CD8-positive, alpha-beta memory T cell (primary cell): ENCODE measurements at regions not wholly inside any gene's neighbourhood (a gene's known extent, or its start where the extent isn't known, plus 50 kb on each side); places are given as distances from the start of the nearest gene placed in this dataset.

Experiments
- CTCF ChIA-PET: fragments of 350-600 bp; sonication (Branson Sonifier 250); formaldehyde crosslinking; loops from one replicate; lab custom pipeline; 2021; ENCODE audit warnings: antibody characterized with exemption; lab: Charles Lee
- POLR2A ChIA-PET: fragments of 350-600 bp; sonication (Branson Sonifier 250); formaldehyde crosslinking; loops from one replicate; lab custom pipeline; 2021; ENCODE audit warnings: antibody characterized with exemption; lab: Charles Lee
- DNase-seq, 5 donors: peaks; one replicate each; pipeline versions ENCODE4 v3.0.0 to v3.0.0-alpha.2; 2020 to 2022; ENCODE audit warnings: mixed read lengths in 1 of 5
- H3K27ac ChIP-seq: one replicate; pipeline ENCODE4 v1.7.0; 2013; ENCODE audit warnings: low read depth, mild to moderate bottlenecking, low read length, moderate library complexity
- H3K27me3 ChIP-seq: 2 replicates; pipeline ENCODE4 v1.7.0; 2013; ENCODE audit warnings: low read length, mild to moderate bottlenecking; ENCODE audit not compliant: insufficient read depth, poor library complexity, severe bottlenecking
- H3K36me3 ChIP-seq: 2 replicates; pipeline ENCODE4 v1.7.0; 2013; ENCODE audit warnings: mild to moderate bottlenecking, low read length, moderate library complexity; ENCODE audit not compliant: insufficient read depth
- H3K4me1 ChIP-seq: 2 replicates; pipeline ENCODE4 v1.7.0; 2013; ENCODE audit warnings: mild to moderate bottlenecking, low read length, moderate library complexity; ENCODE audit not compliant: insufficient read depth
- H3K4me3 ChIP-seq: 2 replicates; pipeline ENCODE4 v1.7.0; 2013; ENCODE audit warnings: mild to moderate bottlenecking, low read length
- H3K9me3 ChIP-seq: 2 replicates; pipeline ENCODE4 v1.7.0; 2013; ENCODE audit warnings: mild to moderate bottlenecking, low read length
- H3K27ac Mint-ChIP-seq, 8 donors: one replicate each; pipeline ENCODE4 v1.8.0; 2020 to 2021; ENCODE audit warnings: mixed read lengths in 8 of 8, mild to moderate bottlenecking in 6 of 8, inconsistent platforms in 3 of 8, moderate library complexity in 3 of 8
- H3K27me3 Mint-ChIP-seq, 2 donors: one replicate each; pipeline ENCODE4 v1.8.0; 2020 to 2021; ENCODE audit warnings: mixed read lengths in 2 of 2, mild to moderate bottlenecking in 1 of 2, moderate library complexity in 1 of 2
- H3K36me3 Mint-ChIP-seq, 3 donors: one replicate each; pipeline ENCODE4 v1.8.0; 2020 to 2021; ENCODE audit warnings: mixed read lengths in 3 of 3, inconsistent platforms in 1 of 3, mild to moderate bottlenecking in 1 of 3
- H3K4me1 Mint-ChIP-seq, 3 donors: one replicate each; pipeline ENCODE4 v1.8.0; 2020 to 2021; ENCODE audit warnings: mixed read lengths in 3 of 3, inconsistent platforms in 1 of 3, mild to moderate bottlenecking in 1 of 3
- H3K4me3 Mint-ChIP-seq, 7 donors: one replicate each; pipeline ENCODE4 v1.8.0; 2020 to 2021; ENCODE audit warnings: mixed read lengths in 7 of 7, mild to moderate bottlenecking in 6 of 7, moderate library complexity in 4 of 7, inconsistent platforms in 2 of 7
- H3K9me3 Mint-ChIP-seq, 5 donors: one replicate each; pipeline ENCODE4 v1.8.0; 2020 to 2022; ENCODE audit warnings: mixed read lengths in 5 of 5, mild to moderate bottlenecking in 3 of 5, moderate library complexity in 2 of 5, inconsistent platforms in 1 of 5

GRCh38 chr11:126140201-126140925 lies 71.1 kb downstream of the RPUSD4 start:
- Histone ChIP-seq H3K4me1 (no peaks in the 10 kb centered on the region), H3K4me3 (no peak overlapping the region), H3K36me3 (no peaks in the 10 kb centered on the region), H3K27ac (no peak overlapping the region), H3K27me3 (no peaks in the 10 kb centered on the region), H3K9me3 (no peaks in the 10 kb centered on the region)
- H3K27ac Mint-ChIP-seq: peak overlapping the region in 1 of 8 donors; percentile 72
- no peaks in the 10 kb centered on the region for H3K4me1 Mint-ChIP-seq
- no peaks in the 10 kb centered on the region for H3K9me3 Mint-ChIP-seq
- peaks cover 14 to 31% of the 10 kb centered on the region in 2 donors for H3K27me3 Mint-ChIP-seq
- POLR2A ChIA-PET: no interaction called here
- CTCF ChIA-PET: interaction anchor here (0.8 kb wide), 1 partner anchor 22 kb away, joined by 3 read pairs; no protein-coding TSS in a partner anchor
- no peaks in the 10 kb centered on the region for H3K36me3 Mint-ChIP-seq
- no peak overlapping the region for H3K4me3 Mint-ChIP-seq
- DNase-seq: no peak

DNA sequence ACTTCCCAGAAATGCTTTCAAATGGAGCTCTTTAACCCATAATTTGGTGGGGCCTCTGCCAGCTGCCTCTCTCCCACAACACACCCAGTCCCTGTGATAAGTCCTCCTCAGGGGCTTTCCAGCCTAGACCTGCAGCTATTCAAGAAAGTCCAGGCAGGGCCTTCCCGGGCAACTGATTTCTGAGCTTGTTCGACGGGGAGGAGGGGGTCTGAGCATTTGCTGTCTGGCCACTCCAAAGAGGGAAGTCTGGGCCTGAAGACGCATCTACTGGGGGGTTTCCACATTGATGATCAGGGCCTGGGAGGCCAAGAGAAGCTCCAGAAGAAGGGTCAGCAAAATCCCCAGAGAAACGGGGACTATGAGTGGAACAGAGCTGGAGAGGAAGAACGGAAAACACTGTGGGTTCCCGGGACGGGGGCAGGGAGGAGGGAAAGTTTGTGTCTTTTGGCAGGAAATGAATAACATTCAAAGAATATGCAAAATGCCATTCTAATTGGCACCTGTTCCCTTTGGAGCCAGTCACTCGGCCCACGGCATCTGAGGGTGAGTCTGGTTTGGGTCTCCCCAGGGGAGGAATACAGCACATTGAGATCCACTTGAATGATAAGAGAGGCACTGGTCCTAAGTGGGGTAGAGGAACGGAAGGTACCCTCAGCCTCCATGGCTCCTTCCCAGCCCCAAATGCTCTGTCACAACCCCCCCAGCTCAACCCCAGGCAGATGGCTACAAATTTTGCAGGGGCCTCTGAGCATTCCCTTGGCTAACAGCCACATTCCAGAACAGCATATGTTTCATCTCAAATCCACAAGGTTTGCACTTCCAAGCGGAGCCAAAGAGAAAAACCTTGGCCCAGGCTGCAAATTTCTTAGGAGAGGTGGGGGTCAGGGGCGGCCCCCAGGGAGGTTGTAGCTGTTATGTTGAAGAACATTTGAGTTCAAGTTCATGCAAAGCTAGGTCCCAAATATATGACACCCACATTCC lies 72.0 kb downstream of the RPUSD4 start:
- Mint-ChIP-seq H3K27ac (no peak overlapping the region), H3K27me3 (peaks cover 17 to 33% of the 10 kb centered on the region in 2 donors), H3K4me1 (no peaks in the 10 kb centered on the region), H3K4me3 (no peak overlapping the region), H3K36me3 (no peaks in the 10 kb centered on the region), H3K9me3 (no peaks in the 10 kb centered on the region)
- H3K27me3 ChIP-seq: no peaks in the 10 kb centered on the region
- H3K27ac ChIP-seq: no peak overlapping the region
- H3K4me1 ChIP-seq: no peaks in the 10 kb centered on the region
- ChIA-PET CTCF (no interaction called here), POLR2A (no interaction called here)
- no peaks in the 10 kb centered on the region for H3K9me3 ChIP-seq
- no peak overlapping the region for H3K4me3 ChIP-seq
- no peaks in the 10 kb centered on the region for H3K36me3 ChIP-seq
- DNase-seq: no peak

GRCh38 chr11:126138636-126139035 lies 72.8 kb downstream of the RPUSD4 start:
- H3K27me3 Mint-ChIP-seq: peaks cover 17 to 33% of the 10 kb centered on the region in 2 donors
- Histone ChIP-seq H3K27ac (no peak overlapping the region), H3K9me3 (no peaks in the 10 kb centered on the region), H3K4me3 (no peak overlapping the region), H3K4me1 (no peaks in the 10 kb centered on the region), H3K36me3 (no peaks in the 10 kb centered on the region), H3K27me3 (no peaks in the 10 kb centered on the region)
- no peak for DNase-seq
- no peaks in the 10 kb centered on the region for H3K4me1 Mint-ChIP-seq
- ChIA-PET CTCF (no interaction called here), POLR2A (no interaction called here)
- H3K4me3 Mint-ChIP-seq: no peak overlapping the region
- no peak overlapping the region for H3K27ac Mint-ChIP-seq
- H3K9me3 Mint-ChIP-seq: no peaks in the 10 kb centered on the region
- no peaks in the 10 kb centered on the region for H3K36me3 Mint-ChIP-seq

DNA sequence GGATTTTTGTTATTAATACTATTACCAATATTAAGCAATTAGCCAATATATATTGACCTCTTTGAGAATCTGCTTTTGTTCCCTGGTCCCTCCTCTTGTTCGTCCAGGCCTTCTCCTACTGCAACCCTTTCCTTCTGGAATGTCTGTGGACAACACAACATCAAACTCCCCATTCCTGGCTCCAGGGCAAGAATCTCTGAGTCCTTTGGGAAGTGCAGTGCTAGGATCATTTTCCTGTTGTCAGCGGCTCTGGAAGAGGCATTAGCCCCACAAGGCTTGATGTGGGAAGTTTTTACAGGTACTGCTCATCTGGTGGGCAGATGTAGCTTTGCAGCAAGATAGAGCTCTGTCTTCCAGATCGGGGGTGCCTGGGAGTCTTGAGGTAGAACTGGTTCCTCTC lies 74.3 kb downstream of the RPUSD4 start:
- no peaks in the 10 kb centered on the region for H3K36me3 Mint-ChIP-seq
- no peak for DNase-seq
- no peak overlapping the region for H3K4me3 Mint-ChIP-seq
- Histone ChIP-seq H3K27me3 (no peaks in the 10 kb centered on the region), H3K4me1 (no peaks in the 10 kb centered on the region), H3K4me3 (no peak overlapping the region), H3K27ac (no peak overlapping the region), H3K36me3 (no peaks in the 10 kb centered on the region), H3K9me3 (no peaks in the 10 kb centered on the region)
- H3K27ac Mint-ChIP-seq: no peak overlapping the region
- ChIA-PET POLR2A (no interaction called here), CTCF (no interaction called here)
- H3K27me3 Mint-ChIP-seq: peaks cover 17 to 33% of the 10 kb centered on the region in 2 donors
- H3K4me1 Mint-ChIP-seq: no peaks in the 10 kb centered on the region
- H3K9me3 Mint-ChIP-seq: no peaks in the 10 kb centered on the region

GRCh38 chr11:126136507-126136906 lies 73.8 kb upstream of the CDON start:
- Histone ChIP-seq H3K4me3 (no peak overlapping the region), H3K9me3 (no peaks in the 10 kb centered on the region), H3K36me3 (no peaks in the 10 kb centered on the region), H3K4me1 (no peaks in the 10 kb centered on the region), H3K27me3 (no peaks in the 10 kb centered on the region), H3K27ac (no peak overlapping the region)
- Mint-ChIP-seq H3K27ac (no peak overlapping the region), H3K9me3 (no peaks in the 10 kb centered on the region), H3K36me3 (no peaks in the 10 kb centered on the region), H3K4me1 (no peaks in the 10 kb centered on the region), H3K4me3 (no peak overlapping the region), H3K27me3 (peaks cover 17 to 33% of the 10 kb centered on the region in 2 donors)
- no peak for DNase-seq
- POLR2A ChIA-PET: no interaction called here
- CTCF ChIA-PET: no interaction called here

DNA sequence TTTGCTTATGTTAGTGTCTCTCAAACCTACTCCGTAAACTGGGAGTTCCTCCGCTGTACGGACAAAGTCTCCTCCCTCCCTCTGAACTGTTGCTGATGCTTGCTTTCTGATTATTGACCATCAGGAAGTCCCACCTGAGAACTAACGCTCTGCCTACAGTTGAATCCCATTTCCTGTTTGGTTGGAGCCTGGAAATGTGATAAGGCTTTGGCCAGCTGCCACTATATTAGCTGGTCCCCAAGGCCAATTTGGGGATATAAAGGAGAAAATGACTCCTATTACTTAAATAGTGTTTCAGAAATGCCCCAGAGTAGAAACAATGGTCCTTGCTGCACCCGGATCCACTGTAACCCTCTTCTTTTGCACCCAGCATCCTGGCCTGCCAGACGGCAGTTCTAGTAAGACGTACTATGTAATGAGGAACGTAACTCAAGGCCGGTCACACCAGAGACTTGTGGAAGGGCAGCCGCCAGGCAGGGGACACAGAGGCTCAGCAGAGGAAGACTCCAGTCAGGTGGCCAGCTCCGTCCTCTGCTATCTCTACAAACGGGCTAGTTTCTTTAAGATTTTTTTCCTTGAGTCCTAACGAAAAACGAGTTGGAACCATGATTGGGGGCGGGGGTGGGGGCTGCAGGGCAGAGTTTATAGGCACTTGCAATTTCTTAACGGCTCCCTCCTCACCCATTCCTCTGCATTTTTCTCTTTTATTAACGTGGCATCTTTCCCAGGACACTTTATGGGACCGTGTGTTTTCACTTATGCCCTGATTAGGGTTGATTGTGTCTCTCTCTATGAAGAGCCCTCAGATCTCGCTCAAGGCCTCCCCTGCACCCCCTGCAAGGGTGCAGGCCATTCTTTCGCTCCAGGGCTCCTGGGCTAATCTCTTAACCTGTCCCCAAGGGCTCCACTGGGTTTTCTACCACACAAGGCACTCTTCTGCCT lies 72.8 kb upstream of the CDON start:
- Histone ChIP-seq H3K27ac (no peak overlapping the region), H3K4me3 (no peak overlapping the region), H3K27me3 (no peaks in the 10 kb centered on the region), H3K9me3 (no peaks in the 10 kb centered on the region), H3K36me3 (no peaks in the 10 kb centered on the region), H3K4me1 (no peaks in the 10 kb centered on the region)
- no peak for DNase-seq
- Mint-ChIP-seq H3K36me3 (no peaks in the 10 kb centered on the region), H3K27ac (no peak overlapping the region), H3K27me3 (peaks cover 17 to 27% of the 10 kb centered on the region in 2 donors), H3K4me3 (no peak overlapping the region), H3K4me1 (no peaks in the 10 kb centered on the region), H3K9me3 (no peaks in the 10 kb centered on the region)
- CTCF ChIA-PET: no interaction called here
- POLR2A ChIA-PET: no interaction called here

GRCh38 chr11:126134461-126135155 lies 71.9 kb upstream of the CDON start:
- no peaks in the 10 kb centered on the region for H3K9me3 ChIP-seq
- POLR2A ChIA-PET: no interaction called here
- DNase-seq: no peak
- no peaks in the 10 kb centered on the region for H3K4me1 ChIP-seq
- no peak overlapping the region for H3K4me3 Mint-ChIP-seq
- no peaks in the 10 kb centered on the region for H3K36me3 ChIP-seq
- CTCF ChIA-PET: no interaction called here
- no peaks in the 10 kb centered on the region for H3K36me3 Mint-ChIP-seq
- no peaks in the 10 kb centered on the region for H3K9me3 Mint-ChIP-seq
- peaks cover 17 to 20% of the 10 kb centered on the region in 2 donors for H3K27me3 Mint-ChIP-seq
- H3K27ac ChIP-seq: no peak overlapping the region
- H3K27ac Mint-ChIP-seq: no peak overlapping the region
- H3K4me1 Mint-ChIP-seq: no peaks in the 10 kb centered on the region
- no peaks in the 10 kb centered on the region for H3K27me3 ChIP-seq
- no peak overlapping the region for H3K4me3 ChIP-seq
